ENCODE measurements at regions not wholly inside any gene's neighbourhood (a gene's known extent, or its start where the extent isn't known, plus 50 kb on each side); places are given as distances from the start of the nearest gene placed in this dataset.

GRCh38 chr1:239672256-239672655 is 285.9 kb downstream of the CHRM3 start:
- Histone ChIP-seq H3K4me3 (no peak overlapping the region), H3K36me3 (no peaks in the 10 kb centered on the region), H3K27ac (no peak overlapping the region), H3K9me3 (no peaks in the 10 kb centered on the region), H3K27me3 (no peaks in the 10 kb centered on the region), H3K4me1 (peaks cover 0 to 9% (median 0%) of the 10 kb centered on the region in 3 donors)
- intact Hi-C loops (cut with DNase I), result no loop called here
- WGBS, 2 donors, result 50 to 58% methylated on average over 1 of the region's 1 CpG
- no peak for DNase-seq
- TF ChIP-seq CTCF (IDR thresholded peaks at IDR 0.05), result no peak
- TF ChIP-seq POLR2A (IDR thresholded peaks at IDR 0.05), result no peak

- intact Hi-C loops (cut with DNase I), result no loop called here
- Histone ChIP-seq H3K4me1 (no peaks in the 10 kb centered on the region), H3K4me3 (no peak overlapping the region), H3K9me3 (no peaks in the 10 kb centered on the region), H3K27me3 (no peaks in the 10 kb centered on the region), H3K27ac (no peak overlapping the region), H3K36me3 (no peaks in the 10 kb centered on the region)
- WGBS, 2 donors, result 80 to 86% methylated on average over 2 of the region's 2 CpGs
- DNase-seq, result no peak
- TF ChIP-seq POLR2A (IDR thresholded peaks at IDR 0.05), result no peak
- TF ChIP-seq CTCF (IDR thresholded peaks at IDR 0.05), result no peak
Observed at GRCh38 chr1:239675735-239676134, 289.4 kb downstream of the CHRM3 start.

GRCh38 chr1:239676522-239677273 is 290.3 kb downstream of the CHRM3 start:
- no peaks in the 10 kb centered on the region for H3K27me3 ChIP-seq
- no peak for DNase-seq
- WGBS, 2 donors, result 58 to 63% methylated on average over 4 of the region's 4 CpGs
- H3K9me3 ChIP-seq, result no peaks in the 10 kb centered on the region
- no peak overlapping the region for H3K27ac ChIP-seq
- intact Hi-C loops (cut with DNase I), result no loop called here
- H3K36me3 ChIP-seq, result no peaks in the 10 kb centered on the region
- H3K4me3 ChIP-seq, result no peak overlapping the region
- no peaks in the 10 kb centered on the region for H3K4me1 ChIP-seq
- TF ChIP-seq CTCF (IDR thresholded peaks at IDR 0.05) (peak in 1 of 6 experiments; percentile 10), POLR2A (IDR thresholded peaks at IDR 0.05) (no peak)

GRCh38 chr1:239677362-239677761 is 291.0 kb downstream of the CHRM3 start:
- H3K9me3 ChIP-seq, result no peaks in the 10 kb centered on the region
- WGBS, 2 donors, result 48 to 64% methylated on average over 3 of the region's 3 CpGs

More at GRCh38 chr1:239677362-239677761, 291.0 kb downstream of the CHRM3 start:
- intact Hi-C loops (cut with DNase I), result no loop called here
- no peaks in the 10 kb centered on the region for H3K27me3 ChIP-seq
- H3K36me3 ChIP-seq, result no peaks in the 10 kb centered on the region
- no peak for DNase-seq
- TF ChIP-seq CTCF (IDR thresholded peaks at IDR 0.05) (no peak), POLR2A (IDR thresholded peaks at IDR 0.05) (no peak)
- no peaks in the 10 kb centered on the region for H3K4me1 ChIP-seq
- no peak overlapping the region for H3K27ac ChIP-seq
- H3K4me3 ChIP-seq, result no peak overlapping the region

Measured in esophagus squamous epithelium (tissue), 5 donors.